ENCODE measurements at regions not wholly inside any gene's neighbourhood (a gene's known extent, or its start where the extent isn't known, plus 50 kb on each side); places are given as distances from the start of the nearest gene placed in this dataset.

- no peak for TF ChIP-seq POLR2A (IDR thresholded peaks at IDR 0.05; ENCODE audit: low read depth, low read length)
- no peak for TF ChIP-seq TAF1 (IDR thresholded peaks at IDR 0.05; ENCODE audit: low read depth, low read length)
- no peak for TF ChIP-seq POLR2AphosphoS5 (IDR thresholded peaks at IDR 0.05; ENCODE audit: low read depth, low read length)
- TF ChIP-seq POU2F2 (IDR thresholded peaks at IDR 0.05; ENCODE audit: low read depth, low read length), result no peak
- no peak for TF ChIP-seq SPI1 (IDR thresholded peaks at IDR 0.05; ENCODE audit: low read depth, low read length)
- TF ChIP-seq PAX5 (IDR thresholded peaks at IDR 0.05; ENCODE audit: insufficient read depth, low read length, severe bottlenecking), result no peak
Observed at GRCh38 chr3:26474706-26475105, 147.9 kb upstream of the LRRC3B start.

Measured in GM12891 (cell line).